NCI-H1092 treated with DMSO at 0.1 percent for 48 hours (cell line): ENCODE measurements at regions not wholly inside any gene's neighbourhood (a gene's known extent, or its start where the extent isn't known, plus 50 kb on each side); places are given as distances from the start of the nearest gene placed in this dataset.
A peak's percentile ranks its signal among the peaks of the same experiment; 100 is the strongest.

Source experiments
- DNase-seq: peaks from one replicate; lab custom pipeline; 2025; lab: John Stamatoyannopoulos, UW

GRCh38 chr9:99713838-99714306 lies 107.8 kb upstream of the NR4A3 start:
- DNase-seq: no peak

GRCh38 chr9:99718631-99719030 lies 103.1 kb upstream of the NR4A3 start:
- DNase-seq: no peak

GRCh38 chr9:99720455-99721050 lies 101.1 kb upstream of the NR4A3 start:
- no peak for DNase-seq

GRCh38 chr9:99721898-99722297 lies 99.8 kb upstream of the NR4A3 start:
- no peak for DNase-seq

- DNase-seq: no peak
These were observed 98.8 kb upstream of the NR4A3 start for GRCh38 chr9:99722877-99723276.

- no peak for DNase-seq
These were observed 97.0 kb upstream of the NR4A3 start for GRCh38 chr9:99724640-99725039.

GRCh38 chr9:99725852-99726251 lies 95.8 kb upstream of the NR4A3 start:
- DNase-seq: no peak

- peak; percentile 4 for DNase-seq
These were observed 94.9 kb upstream of the NR4A3 start for GRCh38 chr9:99726758-99727157.

GRCh38 chr9:99730062-99730461 lies 91.6 kb upstream of the NR4A3 start:
- DNase-seq: no peak

GRCh38 chr9:99731950-99732349 lies 89.7 kb upstream of the NR4A3 start:
- DNase-seq: no peak

- DNase-seq: no peak
These were observed 89.0 kb upstream of the NR4A3 start for GRCh38 chr9:99732715-99733114.

GRCh38 chr9:99735041-99735440 lies 86.6 kb upstream of the NR4A3 start:
- no peak for DNase-seq

GRCh38 chr9:99736291-99736690 lies 85.4 kb upstream of the NR4A3 start:
- DNase-seq: no peak

GRCh38 chr9:99737649-99738048 lies 84.0 kb upstream of the NR4A3 start:
- no peak for DNase-seq

- DNase-seq: no peak
These were observed 78.7 kb upstream of the NR4A3 start for GRCh38 chr9:99743006-99743405.

- no peak for DNase-seq
These were observed 78.2 kb upstream of the NR4A3 start for GRCh38 chr9:99743455-99743854.

GRCh38 chr9:99744132-99744531 lies 77.6 kb upstream of the NR4A3 start:
- DNase-seq: no peak

GRCh38 chr9:99745085-99745484 lies 76.6 kb upstream of the NR4A3 start:
- no peak for DNase-seq

- DNase-seq: no peak
These were observed 75.3 kb upstream of the NR4A3 start for GRCh38 chr9:99746406-99746805.

- DNase-seq: no peak
These were observed 73.4 kb upstream of the NR4A3 start for GRCh38 chr9:99748266-99748665.

- no peak for DNase-seq
These were observed 73.0 kb upstream of the NR4A3 start for GRCh38 chr9:99748676-99749075.

GRCh38 chr9:99749641-99750040 lies 72.0 kb upstream of the NR4A3 start:
- no peak for DNase-seq

GRCh38 chr9:99750526-99750925 lies 71.2 kb upstream of the NR4A3 start:
- DNase-seq: no peak

GRCh38 chr9:99752417-99753109 lies 69.1 kb upstream of the NR4A3 start:
- no peak for DNase-seq
